ACC112 (cell line): ENCODE measurements at regions not wholly inside any gene's neighbourhood (a gene's known extent, or its start where the extent isn't known, plus 50 kb on each side); places are given as distances from the start of the nearest gene placed in this dataset.

Experiments used
- H2AFZ ChIP-seq: fragments of 200-600 bp; sonication (generic); one replicate; pipeline ENCODE4 v1.6.0; 2017; ENCODE audit warnings: antibody characterized with exemption, low read length; ENCODE audit not compliant: unreplicated experiment
- H3K27ac ChIP-seq: fragments of 200-600 bp; sonication (generic); 2 replicates; pipeline ENCODE4 v1.5.1; 2014; ENCODE audit warnings: low read depth, mild to moderate bottlenecking, antibody characterized with exemption, low read length, moderate library complexity
- H3K27me3 ChIP-seq: fragments of 200-600 bp; sonication (generic); 2 replicates; pipeline ENCODE4 v1.6.1; 2014; ENCODE audit warnings: mild to moderate bottlenecking, antibody characterized with exemption, low read length, moderate library complexity, mixed read lengths; ENCODE audit not compliant: insufficient read depth
- H3K36me3 ChIP-seq: fragments of 200-600 bp; sonication (generic); 2 replicates; pipeline ENCODE4 v1.6.1; 2016; ENCODE audit warnings: mild to moderate bottlenecking, antibody characterized with exemption, low read length, moderate library complexity, mixed read lengths; ENCODE audit not compliant: insufficient read depth
- H3K4me1 ChIP-seq: fragments of 200-600 bp; sonication (generic); one replicate; pipeline ENCODE4 v1.6.1; 2016; ENCODE audit warnings: low read length, mixed read lengths; ENCODE audit not compliant: insufficient read depth, unreplicated experiment, control insufficient read depth
- H3K4me3 ChIP-seq: fragments of 200-600 bp; sonication (generic); 2 replicates; pipeline ENCODE4 v1.5.1; 2014; ENCODE audit warnings: mild to moderate bottlenecking, low read depth, low read length
- H3K79me2 ChIP-seq: fragments of 200-600 bp; sonication (generic); one replicate; pipeline ENCODE4 v1.6.0; 2016; ENCODE audit warnings: low read length; ENCODE audit not compliant: control insufficient read depth, unreplicated experiment, insufficient read depth

- Histone ChIP-seq H3K27me3 (no peaks in the 10 kb centered on the region), H3K79me2 (no peaks in the 10 kb centered on the region), H3K27ac (no peak overlapping the region), H2AFZ (no peak overlapping the region), H3K4me1 (no peaks in the 10 kb centered on the region), H3K36me3 (no peaks in the 10 kb centered on the region), H3K4me3 (no peak overlapping the region)
Measured at GRCh38 chr21:18155508-18156193, 89.0 kb upstream of the CHODL start.

DNA sequence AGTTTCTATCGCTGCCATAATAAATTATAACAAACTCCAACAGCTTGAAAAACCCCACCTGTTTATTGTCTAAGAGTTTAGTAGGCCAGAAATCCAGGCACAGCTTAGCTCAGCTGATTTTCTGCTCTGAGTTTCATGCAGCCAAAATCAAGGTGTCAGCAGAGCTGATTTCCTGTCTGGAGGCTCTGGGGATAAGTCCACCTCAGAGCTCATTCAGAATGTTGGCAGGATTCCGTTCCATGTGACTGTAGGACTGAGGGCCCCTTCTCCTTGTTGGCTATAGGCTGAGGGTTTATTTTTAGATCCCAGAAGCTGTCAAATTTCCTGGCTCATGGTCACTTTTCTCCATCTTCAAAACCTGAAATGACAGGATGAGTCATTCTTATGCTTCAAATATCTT lies 91.6 kb upstream of the CHODL start:
- H2AFZ ChIP-seq, result no peak overlapping the region

DNA sequence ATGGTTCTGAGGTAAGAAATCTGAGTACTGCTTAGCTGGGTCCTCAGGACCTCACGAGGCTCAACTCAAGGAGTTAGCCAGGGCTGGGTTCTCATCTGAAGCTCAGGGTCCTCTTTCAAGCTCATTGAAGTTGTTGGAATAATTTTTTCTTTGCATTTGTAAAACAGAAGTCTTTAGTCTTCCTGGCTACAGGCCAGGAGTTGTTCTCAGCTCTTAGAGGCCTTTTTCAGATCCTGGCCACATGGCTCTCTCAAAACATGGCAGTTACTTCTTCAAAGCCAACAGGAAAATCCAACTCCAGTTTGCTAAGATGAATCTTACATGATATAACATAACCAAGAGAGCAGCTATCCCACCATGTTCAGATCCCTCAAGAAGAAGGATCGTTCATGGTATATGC lies 92.3 kb upstream of the CHODL start:
- Histone ChIP-seq H3K4me3 (no peak overlapping the region), H3K79me2 (no peaks in the 10 kb centered on the region), H3K4me1 (no peaks in the 10 kb centered on the region), H3K27ac (no peak overlapping the region), H3K36me3 (no peaks in the 10 kb centered on the region), H3K27me3 (no peaks in the 10 kb centered on the region), H2AFZ (no peak overlapping the region)

More for the DNA sequence above, 91.6 kb upstream of the CHODL start:
- no peak overlapping the region for H3K27ac ChIP-seq
- H3K79me2 ChIP-seq, result no peaks in the 10 kb centered on the region
- H3K4me3 ChIP-seq, result no peak overlapping the region
- no peaks in the 10 kb centered on the region for H3K4me1 ChIP-seq
- H3K27me3 ChIP-seq, result no peaks in the 10 kb centered on the region
- no peaks in the 10 kb centered on the region for H3K36me3 ChIP-seq

DNA sequence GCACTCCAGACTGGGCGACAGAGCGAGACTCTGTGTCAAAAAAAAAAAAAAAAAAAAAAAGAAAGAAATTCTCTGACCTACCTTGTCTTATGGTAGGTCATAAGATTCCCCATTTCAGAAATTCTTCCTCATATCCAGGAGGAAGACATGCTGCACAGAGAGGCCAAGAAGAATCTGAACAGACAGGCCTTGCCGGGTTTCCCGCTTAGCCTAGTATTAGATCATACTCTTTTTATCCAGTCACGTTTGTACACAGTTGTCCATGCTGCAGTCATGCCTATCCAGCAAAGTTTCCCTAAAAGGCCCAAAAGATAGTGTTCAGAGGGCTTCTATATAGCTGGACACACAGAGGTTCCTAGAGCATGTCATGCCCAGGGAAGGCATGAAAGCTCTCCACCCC lies 93.6 kb upstream of the CHODL start:
- no peaks in the 10 kb centered on the region for H3K27me3 ChIP-seq
- no peaks in the 10 kb centered on the region for H3K4me1 ChIP-seq
- no peaks in the 10 kb centered on the region for H3K36me3 ChIP-seq
- H3K4me3 ChIP-seq, result no peak overlapping the region
- H2AFZ ChIP-seq, result no peak overlapping the region
- H3K27ac ChIP-seq, result no peak overlapping the region
- no peaks in the 10 kb centered on the region for H3K79me2 ChIP-seq

DNA sequence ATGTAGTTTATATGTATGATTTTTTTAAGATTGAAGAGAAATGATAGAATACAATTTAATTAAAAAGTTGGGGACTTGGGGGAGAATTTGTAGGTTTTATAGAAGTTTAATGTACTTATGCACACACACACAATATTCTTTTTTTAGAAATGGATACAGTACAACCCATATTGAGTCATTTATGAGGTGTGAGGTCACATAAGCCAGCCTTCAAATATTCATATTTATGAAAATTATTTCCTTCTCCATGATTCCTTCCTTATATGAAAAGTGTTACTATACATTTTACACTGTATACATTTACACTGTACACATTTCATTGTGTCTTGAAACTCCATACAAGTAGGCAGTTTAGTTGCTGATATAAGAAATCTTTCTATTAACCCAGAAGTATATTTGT lies 96.2 kb upstream of the CHODL start:
- no peak overlapping the region for H3K4me3 ChIP-seq
- no peaks in the 10 kb centered on the region for H3K4me1 ChIP-seq
- H3K36me3 ChIP-seq, result no peaks in the 10 kb centered on the region
- H2AFZ ChIP-seq, result no peak overlapping the region
- H3K27me3 ChIP-seq, result no peaks in the 10 kb centered on the region
- H3K79me2 ChIP-seq, result no peaks in the 10 kb centered on the region
- H3K27ac ChIP-seq, result no peak overlapping the region

DNA sequence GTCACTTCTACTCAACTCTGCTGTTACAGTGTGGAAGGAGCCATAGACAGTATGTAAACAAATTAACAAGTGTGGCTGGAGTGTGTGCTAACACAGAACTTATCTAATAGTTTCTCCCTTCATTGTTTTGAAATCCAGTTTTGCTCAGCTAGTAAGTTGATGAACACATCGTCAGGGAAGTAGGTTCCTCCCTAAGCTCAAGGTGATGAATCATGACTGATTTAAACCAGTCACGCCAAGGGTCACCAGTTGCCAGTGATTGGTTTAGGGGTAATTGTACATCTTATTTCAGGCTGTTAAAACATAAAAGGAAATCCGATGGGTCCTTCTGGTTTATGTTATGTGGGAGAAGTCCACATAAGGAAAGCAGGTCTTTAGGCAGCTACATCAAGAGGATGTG lies 97.0 kb upstream of the CHODL start:
- Histone ChIP-seq H3K4me1 (no peaks in the 10 kb centered on the region), H3K27me3 (no peaks in the 10 kb centered on the region), H2AFZ (no peak overlapping the region), H3K4me3 (no peak overlapping the region), H3K36me3 (no peaks in the 10 kb centered on the region), H3K79me2 (no peaks in the 10 kb centered on the region), H3K27ac (no peak overlapping the region)

GRCh38 chr21:18146820-18147219 lies 97.8 kb upstream of the CHODL start:
- Histone ChIP-seq H3K27ac (no peak overlapping the region), H3K27me3 (no peaks in the 10 kb centered on the region), H3K4me1 (no peaks in the 10 kb centered on the region), H3K79me2 (no peaks in the 10 kb centered on the region), H3K4me3 (no peak overlapping the region), H3K36me3 (no peaks in the 10 kb centered on the region), H2AFZ (no peak overlapping the region)

GRCh38 chr21:18144339-18144738 lies 100.3 kb upstream of the CHODL start:
- H3K27me3 ChIP-seq, result no peaks in the 10 kb centered on the region
- no peak overlapping the region for H3K27ac ChIP-seq
- H3K79me2 ChIP-seq, result no peaks in the 10 kb centered on the region
- H3K4me3 ChIP-seq, result no peak overlapping the region
- no peaks in the 10 kb centered on the region for H3K4me1 ChIP-seq
- H2AFZ ChIP-seq, result no peak overlapping the region
- H3K36me3 ChIP-seq, result no peaks in the 10 kb centered on the region

- no peak overlapping the region for H3K4me3 ChIP-seq
- H2AFZ ChIP-seq, result no peak overlapping the region
- H3K27me3 ChIP-seq, result no peaks in the 10 kb centered on the region
- H3K36me3 ChIP-seq, result no peaks in the 10 kb centered on the region
- no peaks in the 10 kb centered on the region for H3K79me2 ChIP-seq
- no peaks in the 10 kb centered on the region for H3K4me1 ChIP-seq
- no peak overlapping the region for H3K27ac ChIP-seq
Measured at GRCh38 chr21:18142655-18143054, 102.0 kb upstream of the CHODL start.

DNA sequence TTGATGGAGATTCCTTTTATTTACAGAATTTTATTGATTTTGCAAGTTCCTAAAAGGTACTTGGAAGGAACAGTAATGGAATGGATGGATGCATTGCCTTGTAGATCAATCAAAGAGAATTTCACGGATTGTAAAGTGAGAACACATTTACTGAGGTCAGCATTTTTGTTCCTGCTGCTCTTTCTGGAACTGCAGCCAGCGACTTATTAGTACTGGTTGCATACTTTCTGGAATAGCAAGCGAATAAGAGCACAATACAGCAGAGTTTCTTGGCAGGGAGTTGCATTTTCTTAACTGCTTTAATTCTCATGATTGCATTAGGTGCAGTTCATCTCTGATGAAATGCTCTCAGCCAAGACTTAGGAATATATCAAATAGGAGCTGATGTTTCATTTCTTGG lies 106.1 kb upstream of the CHODL start:
- Histone ChIP-seq H2AFZ (no peak overlapping the region), H3K79me2 (no peaks in the 10 kb centered on the region)

GRCh38 chr21:18129526-18129925 lies 115.1 kb upstream of the CHODL start:
- Histone ChIP-seq H3K4me3 (no peak overlapping the region), H2AFZ (no peak overlapping the region), H3K36me3 (no peaks in the 10 kb centered on the region), H3K79me2 (no peaks in the 10 kb centered on the region), H3K27ac (no peak overlapping the region), H3K4me1 (no peaks in the 10 kb centered on the region), H3K27me3 (no peaks in the 10 kb centered on the region)

More for the DNA sequence above, 106.1 kb upstream of the CHODL start:
- Histone ChIP-seq H3K27me3 (no peaks in the 10 kb centered on the region), H3K4me1 (no peaks in the 10 kb centered on the region), H3K36me3 (no peaks in the 10 kb centered on the region), H3K4me3 (no peak overlapping the region), H3K27ac (no peak overlapping the region)
